ENCODE measurements at regions not wholly inside any gene's neighbourhood (a gene's known extent, or its start where the extent isn't known, plus 50 kb on each side); places are given as distances from the start of the nearest gene placed in this dataset.

DNA sequence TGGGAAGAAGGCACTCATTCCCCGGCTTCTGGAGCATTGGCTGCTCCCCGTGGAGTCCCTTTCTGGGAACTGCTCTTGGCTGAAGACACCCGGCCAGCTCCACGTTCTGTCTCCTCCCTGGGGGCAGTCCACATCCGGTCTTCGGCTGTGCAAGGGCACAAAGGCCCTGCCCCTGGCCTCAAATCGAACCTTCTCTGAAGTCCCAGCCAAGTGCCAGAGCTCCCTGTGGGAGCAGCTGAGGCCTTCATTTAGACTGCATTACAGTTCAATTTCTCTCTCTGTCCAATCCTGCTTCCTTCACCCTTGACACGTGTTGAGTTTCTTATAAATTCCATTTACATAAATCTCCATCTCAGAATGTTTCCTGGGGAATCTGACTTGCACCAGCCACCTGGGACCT lies 132.9 kb upstream of the POU3F1 start:
- Histone ChIP-seq H3K79me2 (ENCODE audit: insufficient read depth, low read length) (no peaks in the 10 kb centered on the region), H3K4me3 (replicated peaks in 1 of 2; ENCODE audit: low read depth in 1 of 2, low read length in 2 of 2) (no peak overlapping the region), H3K4me2 (ENCODE audit: low read length) (no peak overlapping the region), H2AFZ (ENCODE audit: low read depth, low read length, poor library complexity, severe bottlenecking) (no peak overlapping the region), H3K27ac (ENCODE audit: low read depth, low read length) (no peak overlapping the region), H3K9ac (ENCODE audit: low read length) (no peak overlapping the region), H3K9me2 (ENCODE audit: insufficient read depth) (no peaks in the 10 kb centered on the region), H3K27me3 (ENCODE audit: insufficient read depth, low read length) (0 out of 2 replicates have a peak, but pooled peaks cover 3% of the 10 kb centered on the region), H3K9me3 (ENCODE audit: control insufficient read depth in 1 of 2, insufficient read depth in 1 of 2, low read depth in 1 of 2, low read length in 2 of 2) (no peaks in the 10 kb centered on the region), H3K4me1 (ENCODE audit: control insufficient read depth in 1 of 2, insufficient read depth in 2 of 2, low read length in 2 of 2) (no peaks in the 10 kb centered on the region), H4K20me1 (ENCODE audit: insufficient read depth) (no peaks in the 10 kb centered on the region), H3K36me3 (ENCODE audit: control insufficient read depth in 1 of 2, insufficient read depth in 2 of 2, low read length in 2 of 2) (no peaks in the 10 kb centered on the region)
- RAD21 ChIA-PET (ENCODE audit: low non-redundant PET in 1 of 2, low total read pairs in 2 of 2, uncharacterized antibody in 2 of 2, unreplicated experiment in 2 of 2), result no interaction called here
- no peak for DNase-seq (ENCODE audit: low read depth, low spot score)
- POLR2A ChIA-PET, result no interaction called here
- intact Hi-C loops (cut with micrococcal nuclease), result no loop called here
- ATAC-seq, result no peak
- no TSS peak for BruUV-seq (replicated peaks)
- TF ChIP-seq POLR2AphosphoS5 (IDR thresholded peaks at IDR 0.05; ENCODE audit: low read depth, low read length), result no peak
- no peak for TF ChIP-seq ZFX (IDR thresholded peaks at IDR 0.05)
- CTCF ChIA-PET, result no interaction called here

DNA sequence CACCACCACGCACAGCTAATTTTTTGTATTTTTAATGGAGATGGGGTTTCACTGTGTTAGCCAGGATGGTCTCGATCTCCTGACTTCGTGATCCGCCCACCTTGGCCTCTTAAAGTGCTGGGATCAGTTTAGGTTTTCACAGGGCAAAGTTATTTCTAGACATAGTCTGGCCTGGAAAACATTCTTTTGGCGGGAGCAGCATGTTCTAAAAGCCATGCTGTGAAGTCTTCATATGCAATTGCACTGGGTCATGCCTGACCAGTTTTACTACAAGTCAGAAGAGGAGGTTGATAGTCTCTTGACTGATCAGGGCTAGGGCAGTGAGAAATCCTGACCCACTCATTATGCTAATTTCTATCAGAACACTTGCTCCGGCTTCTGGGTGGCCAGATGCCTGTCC lies 131.6 kb upstream of the POU3F1 start:
- H4K20me1 ChIP-seq (ENCODE audit: insufficient read depth), result no peaks in the 10 kb centered on the region
- no peaks in the 10 kb centered on the region for H3K9me2 ChIP-seq (ENCODE audit: insufficient read depth)
- no peaks in the 10 kb centered on the region for H3K36me3 ChIP-seq (ENCODE audit: control insufficient read depth in 1 of 2, insufficient read depth in 2 of 2, low read length in 2 of 2)
- H3K27me3 ChIP-seq (ENCODE audit: insufficient read depth, low read length), result 0 out of 2 replicates have a peak, but pooled peaks cover 3% of the 10 kb centered on the region
- RAD21 ChIA-PET (ENCODE audit: low non-redundant PET in 1 of 2, low total read pairs in 2 of 2, uncharacterized antibody in 2 of 2, unreplicated experiment in 2 of 2), result no interaction called here
- CTCF ChIA-PET, result no interaction called here
- no peak overlapping the region for H2AFZ ChIP-seq (ENCODE audit: low read depth, low read length, poor library complexity, severe bottlenecking)
- no peak overlapping the region for H3K4me2 ChIP-seq (ENCODE audit: low read length)
- BruUV-seq (replicated peaks), result no TSS peak
- intact Hi-C loops (cut with micrococcal nuclease), result no loop called here
- H3K79me2 ChIP-seq (ENCODE audit: insufficient read depth, low read length), result no peaks in the 10 kb centered on the region
- POLR2A ChIA-PET, result no interaction called here
- ATAC-seq (no peak), DNase-seq (ENCODE audit: low read depth, low spot score) (no peak)
- H3K4me1 ChIP-seq (ENCODE audit: control insufficient read depth in 1 of 2, insufficient read depth in 2 of 2, low read length in 2 of 2), result no peaks in the 10 kb centered on the region
- no peak overlapping the region for H3K4me3 ChIP-seq (replicated peaks in 1 of 2; ENCODE audit: low read depth in 1 of 2, low read length in 2 of 2)
- H3K9me3 ChIP-seq (ENCODE audit: control insufficient read depth in 1 of 2, insufficient read depth in 1 of 2, low read depth in 1 of 2, low read length in 2 of 2), result no peaks in the 10 kb centered on the region
- no peak overlapping the region for H3K27ac ChIP-seq (ENCODE audit: low read depth, low read length)
- H3K9ac ChIP-seq (ENCODE audit: low read length), result no peak overlapping the region
- TF ChIP-seq, protein P1, sequence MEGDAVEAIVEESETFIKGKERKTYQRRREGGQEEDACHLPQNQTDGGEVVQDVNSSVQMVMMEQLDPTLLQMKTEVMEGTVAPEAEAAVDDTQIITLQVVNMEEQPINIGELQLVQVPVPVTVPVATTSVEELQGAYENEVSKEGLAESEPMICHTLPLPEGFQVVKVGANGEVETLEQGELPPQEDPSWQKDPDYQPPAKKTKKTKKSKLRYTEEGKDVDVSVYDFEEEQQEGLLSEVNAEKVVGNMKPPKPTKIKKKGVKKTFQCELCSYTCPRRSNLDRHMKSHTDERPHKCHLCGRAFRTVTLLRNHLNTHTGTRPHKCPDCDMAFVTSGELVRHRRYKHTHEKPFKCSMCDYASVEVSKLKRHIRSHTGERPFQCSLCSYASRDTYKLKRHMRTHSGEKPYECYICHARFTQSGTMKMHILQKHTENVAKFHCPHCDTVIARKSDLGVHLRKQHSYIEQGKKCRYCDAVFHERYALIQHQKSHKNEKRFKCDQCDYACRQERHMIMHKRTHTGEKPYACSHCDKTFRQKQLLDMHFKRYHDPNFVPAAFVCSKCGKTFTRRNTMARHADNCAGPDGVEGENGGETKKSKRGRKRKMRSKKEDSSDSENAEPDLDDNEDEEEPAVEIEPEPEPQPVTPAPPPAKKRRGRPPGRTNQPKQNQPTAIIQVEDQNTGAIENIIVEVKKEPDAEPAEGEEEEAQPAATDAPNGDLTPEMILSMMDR (IDR thresholded peaks at IDR 0.05 in 2 of 3, conservative IDR thresholded peaks at IDR 0.05 in 1 of 3; ENCODE audit: borderline replicate concordance in 1 of 3, insufficient read depth in 1 of 3, low read depth in 2 of 3, low read length in 2 of 3), result no peak
- no peak for TF ChIP-seq POLR2AphosphoS5 (IDR thresholded peaks at IDR 0.05; ENCODE audit: low read depth, low read length)
- TF ChIP-seq, protein P2, sequence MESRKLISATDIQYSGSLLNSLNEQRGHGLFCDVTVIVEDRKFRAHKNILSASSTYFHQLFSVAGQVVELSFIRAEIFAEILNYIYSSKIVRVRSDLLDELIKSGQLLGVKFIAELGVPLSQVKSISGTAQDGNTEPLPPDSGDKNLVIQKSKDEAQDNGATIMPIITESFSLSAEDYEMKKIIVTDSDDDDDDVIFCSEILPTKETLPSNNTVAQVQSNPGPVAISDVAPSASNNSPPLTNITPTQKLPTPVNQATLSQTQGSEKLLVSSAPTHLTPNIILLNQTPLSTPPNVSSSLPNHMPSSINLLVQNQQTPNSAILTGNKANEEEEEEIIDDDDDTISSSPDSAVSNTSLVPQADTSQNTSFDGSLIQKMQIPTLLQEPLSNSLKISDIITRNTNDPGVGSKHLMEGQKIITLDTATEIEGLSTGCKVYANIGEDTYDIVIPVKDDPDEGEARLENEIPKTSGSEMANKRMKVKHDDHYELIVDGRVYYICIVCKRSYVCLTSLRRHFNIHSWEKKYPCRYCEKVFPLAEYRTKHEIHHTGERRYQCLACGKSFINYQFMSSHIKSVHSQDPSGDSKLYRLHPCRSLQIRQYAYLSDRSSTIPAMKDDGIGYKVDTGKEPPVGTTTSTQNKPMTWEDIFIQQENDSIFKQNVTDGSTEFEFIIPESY (IDR thresholded peaks at IDR 0.05; ENCODE audit: extremely low read depth, insufficient replicate concordance, low read length), result no peak
- TF ChIP-seq, protein P3, sequence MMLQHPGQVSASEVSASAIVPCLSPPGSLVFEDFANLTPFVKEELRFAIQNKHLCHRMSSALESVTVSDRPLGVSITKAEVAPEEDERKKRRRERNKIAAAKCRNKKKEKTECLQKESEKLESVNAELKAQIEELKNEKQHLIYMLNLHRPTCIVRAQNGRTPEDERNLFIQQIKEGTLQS (IDR thresholded peaks at IDR 0.05), result no peak
- no peak for TF ChIP-seq RAD21 (IDR thresholded peaks at IDR 0.05; ENCODE audit: low read depth)
- TF ChIP-seq, protein P4, sequence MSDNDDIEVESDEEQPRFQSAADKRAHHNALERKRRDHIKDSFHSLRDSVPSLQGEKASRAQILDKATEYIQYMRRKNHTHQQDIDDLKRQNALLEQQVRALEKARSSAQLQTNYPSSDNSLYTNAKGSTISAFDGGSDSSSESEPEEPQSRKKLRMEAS (IDR thresholded peaks at IDR 0.05), result no peak
- no peak for TF ChIP-seq FOSL1 (IDR thresholded peaks at IDR 0.05; ENCODE audit: low read depth)
- TF ChIP-seq SP1 (IDR thresholded peaks at IDR 0.05; ENCODE audit: low read depth), result no peak
- no peak for TF ChIP-seq CEBPB (IDR thresholded peaks at IDR 0.05; ENCODE audit: low read depth)
- TF ChIP-seq ZFX (IDR thresholded peaks at IDR 0.05), result no peak
- TF ChIP-seq YY1 (IDR thresholded peaks at IDR 0.05; ENCODE audit: extremely low read depth, insufficient replicate concordance, low read depth, low read length), result no peak
- no peak for TF ChIP-seq SIN3A (IDR thresholded peaks at IDR 0.05; ENCODE audit: low read depth)
- TF ChIP-seq CBX3 (IDR thresholded peaks at IDR 0.05; ENCODE audit: low read depth), result no peak
- no peak for TF ChIP-seq POLR2A (IDR thresholded peaks at IDR 0.05; ENCODE audit: borderline replicate concordance, extremely low read depth, insufficient read depth, insufficient read length)
- TF ChIP-seq ELF1 (IDR thresholded peaks at IDR 0.05; ENCODE audit: borderline replicate concordance, low read depth), result no peak
